Activated CD8-positive, alpha-beta T cell treated with anti-CD3 and anti-CD28 coated beads for 36 hours (primary cell): ENCODE measurements at regions not wholly inside any gene's neighbourhood (a gene's known extent, or its start where the extent isn't known, plus 50 kb on each side); places are given as distances from the start of the nearest gene placed in this dataset.

Experiments
- ATAC-seq: fragments of 200-7000 bp; cut with Tn5 transposase; one replicate; pipeline ENCODE4 v1.10.0; 2021; ENCODE audit warnings: mild to moderate bottlenecking, moderate library complexity
- CTCF ChIA-PET: fragments of 350-600 bp; sonication (Branson Sonifier 250); formaldehyde crosslinking; loops from one replicate; lab custom pipeline; 2021; ENCODE audit warnings: antibody characterized with exemption; lab: Charles Lee
- POLR2A ChIA-PET: fragments of 350-600 bp; sonication (Branson Sonifier 250); formaldehyde crosslinking; loops from one replicate; lab custom pipeline; 2021; ENCODE audit warnings: antibody characterized with exemption; lab: Charles Lee
- DNase-seq: peaks from one replicate; pipeline ENCODE4 v3.0.0-alpha.2; 2020
- H3K27ac Mint-ChIP-seq: one replicate; pipeline ENCODE4 v1.8.0; 2021; ENCODE audit warnings: mild to moderate bottlenecking, mixed read lengths
- H3K27me3 Mint-ChIP-seq: one replicate; pipeline ENCODE4 v1.8.0; 2021; ENCODE audit warnings: mixed read lengths
- H3K36me3 Mint-ChIP-seq: one replicate; pipeline ENCODE4 v1.8.0; 2021; ENCODE audit warnings: low read depth, mixed read lengths
- H3K4me1 Mint-ChIP-seq: one replicate; pipeline ENCODE4 v1.8.0; 2021; ENCODE audit warnings: low read depth, mixed read lengths
- H3K4me3 Mint-ChIP-seq: one replicate; pipeline ENCODE4 v1.8.0; 2021; ENCODE audit warnings: mild to moderate bottlenecking, moderate library complexity, mixed read lengths
- H3K9me3 Mint-ChIP-seq: one replicate; pipeline ENCODE4 v1.8.0; 2021; ENCODE audit warnings: mixed read lengths
- CTCF ChIP-seq: fragments of 200-600 bp; IDR thresholded peaks from one replicate; pipeline ENCODE4 v1.8.0; 2022; ENCODE audit warnings: antibody characterized with exemption, mild to moderate bottlenecking
- intact Hi-C: fragments of 100-400 bp; cut with micrococcal nuclease; formaldehyde crosslinking; loops from one replicate; pipeline ENCODE4 v1.10.0; 2022

- Mint-ChIP-seq H3K4me1 (no peaks in the 10 kb centered on the region), H3K27me3 (no peaks in the 10 kb centered on the region), H3K9me3 (peaks cover 6% of the 10 kb centered on the region), H3K36me3 (no peaks in the 10 kb centered on the region), H3K27ac (no peak overlapping the region), H3K4me3 (no peak overlapping the region)
- ATAC-seq, result no peak
- CTCF ChIA-PET, result no interaction called here
- DNase-seq, result no peak
- no peak for TF ChIP-seq CTCF
- intact Hi-C loops, result no loop called here
- POLR2A ChIA-PET, result no interaction called here
Measured at GRCh38 chr7:51802718-51803117, 486.1 kb upstream of the COBL start.

DNA sequence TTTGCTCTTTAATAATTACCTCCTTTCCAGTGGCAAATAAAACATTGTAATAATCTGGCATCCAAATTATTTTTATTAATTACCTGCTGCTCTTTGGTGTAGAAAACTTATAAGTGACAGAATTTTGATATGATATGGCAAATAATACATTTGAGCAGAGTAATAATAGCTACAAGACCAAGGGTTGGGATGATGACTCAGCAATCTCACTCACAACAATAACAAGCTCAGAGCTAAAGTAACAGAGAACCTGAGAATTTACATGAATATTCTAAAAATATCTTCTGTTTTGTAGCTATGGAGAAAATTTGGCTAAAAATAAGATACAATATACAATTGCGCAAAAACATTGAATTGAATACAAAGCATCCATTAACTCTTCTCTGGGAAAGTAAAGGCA, 480.8 kb upstream of the COBL start:
- Mint-ChIP-seq H3K27me3 (no peaks in the 10 kb centered on the region), H3K4me3 (no peak overlapping the region), H3K27ac (no peak overlapping the region), H3K9me3 (peaks cover 4% of the 10 kb centered on the region), H3K36me3 (no peaks in the 10 kb centered on the region), H3K4me1 (no peaks in the 10 kb centered on the region)
- ChIA-PET POLR2A (no interaction called here), CTCF (no interaction called here)
- DNase-seq (no peak), ATAC-seq (no peak)
- no peak for TF ChIP-seq CTCF
- intact Hi-C loops, result no loop called here

DNA sequence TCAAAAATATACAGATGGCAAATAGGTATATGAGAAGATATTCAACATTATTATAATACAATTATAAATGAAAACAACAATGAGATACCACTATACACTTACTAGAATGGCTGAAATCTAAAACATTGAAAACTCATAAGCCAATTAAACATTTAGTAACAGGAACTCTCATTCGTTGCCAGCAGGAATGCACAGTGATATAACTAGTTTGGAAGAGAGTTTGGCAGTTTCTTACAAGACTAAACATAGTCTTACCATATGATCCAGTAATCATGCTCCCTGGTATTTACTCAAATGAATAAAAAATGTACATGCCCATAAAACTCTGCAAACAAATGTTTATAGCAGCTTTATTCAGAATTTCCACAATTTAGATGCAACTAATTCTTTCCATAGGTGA, 476.2 kb upstream of the COBL start:
- Mint-ChIP-seq H3K27ac (no peak overlapping the region), H3K27me3 (no peaks in the 10 kb centered on the region), H3K9me3 (peaks cover 2% of the 10 kb centered on the region), H3K4me3 (no peak overlapping the region), H3K36me3 (no peaks in the 10 kb centered on the region), H3K4me1 (no peaks in the 10 kb centered on the region)
- TF ChIP-seq CTCF, result no peak
- ATAC-seq (no peak), DNase-seq (no peak)
- intact Hi-C loops, result no loop called here
- CTCF ChIA-PET, result no interaction called here
- POLR2A ChIA-PET, result no interaction called here

- no peaks in the 10 kb centered on the region for H3K4me1 Mint-ChIP-seq
- TF ChIP-seq CTCF, result no peak
- H3K4me3 Mint-ChIP-seq, result no peak overlapping the region
- no peak overlapping the region for H3K27ac Mint-ChIP-seq
- no peak for DNase-seq
- H3K36me3 Mint-ChIP-seq, result no peaks in the 10 kb centered on the region
- no peaks in the 10 kb centered on the region for H3K9me3 Mint-ChIP-seq
- ChIA-PET CTCF (no interaction called here), POLR2A (no interaction called here)
- no peak for ATAC-seq
- no peaks in the 10 kb centered on the region for H3K27me3 Mint-ChIP-seq
- intact Hi-C loops, result no loop called here
Measured at GRCh38 chr7:51789489-51789888, 472.9 kb upstream of the COBL start.

- no peaks in the 10 kb centered on the region for H3K9me3 Mint-ChIP-seq
Measured at GRCh38 chr7:51786284-51786683, 469.7 kb upstream of the COBL start.

More at GRCh38 chr7:51786284-51786683, 469.7 kb upstream of the COBL start:
- ATAC-seq (no peak), DNase-seq (no peak)
- Mint-ChIP-seq H3K27me3 (no peaks in the 10 kb centered on the region), H3K36me3 (no peaks in the 10 kb centered on the region), H3K27ac (no peak overlapping the region), H3K4me3 (no peak overlapping the region), H3K4me1 (no peaks in the 10 kb centered on the region)
- TF ChIP-seq CTCF, result no peak
- ChIA-PET POLR2A (no interaction called here), CTCF (no interaction called here)
- intact Hi-C loops, result no loop called here
